Globus pallidus (tissue), 1 donor: ENCODE measurements at regions not wholly inside any gene's neighbourhood (a gene's known extent, or its start where the extent isn't known, plus 50 kb on each side); places are given as distances from the start of the nearest gene placed in this dataset.
"Not testable (repeated sequence)": the region's sequence is repeated elsewhere in the genome, so short reads cannot be mapped to it uniquely, and the experiment has no call there.

Source experiments
- DNase-seq: peaks from one replicate; pipeline ENCODE4 v3.0.0-alpha.2; 2015; ENCODE audit warnings: low spot score

- DNase-seq, result peak; percentile 4
Measured at GRCh38 chr10:33476757-33477273, 142.3 kb upstream of the NRP1 start.

DNA sequence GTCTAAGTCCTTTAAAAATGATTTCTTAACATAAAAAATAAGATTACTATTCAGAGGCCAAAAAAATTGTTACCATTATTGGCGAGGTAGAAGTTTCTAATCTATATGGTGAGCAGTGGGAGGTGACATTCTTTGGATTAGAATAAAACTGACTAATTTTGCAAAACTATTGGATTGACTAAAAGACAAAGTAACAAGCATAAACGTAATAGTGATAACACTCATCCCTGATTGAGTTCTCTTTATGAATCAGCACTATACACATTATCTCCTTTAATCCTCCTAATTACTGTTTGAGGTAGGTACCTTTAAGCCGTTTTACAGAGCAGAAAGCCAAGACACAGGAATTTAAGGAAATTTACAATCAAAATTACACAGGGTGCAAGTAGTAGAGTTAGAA is 139.2 kb upstream of the NRP1 start:
- DNase-seq, result no peak

GRCh38 chr10:33468006-33468405 is 133.5 kb upstream of the NRP1 start:
- not testable (repeated sequence) for DNase-seq

DNA sequence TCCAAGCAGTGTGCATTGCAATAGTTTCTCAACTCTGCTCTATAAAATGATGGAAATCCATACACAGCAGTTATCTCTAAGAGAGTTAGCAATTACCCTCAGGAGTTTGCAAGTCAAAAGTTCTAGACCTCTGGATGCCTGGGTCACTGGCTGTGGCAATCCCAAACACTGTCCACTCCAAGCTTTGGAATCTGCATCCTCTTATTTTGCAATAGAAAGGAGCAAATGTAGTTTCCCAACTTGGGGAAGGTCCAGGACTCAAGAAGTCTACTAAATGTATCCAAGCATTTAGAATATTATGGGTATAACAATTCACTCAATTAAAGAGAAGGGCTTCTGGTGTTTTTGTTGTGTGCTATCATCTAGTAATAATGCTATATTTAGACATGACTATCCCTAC is 131.3 kb upstream of the NRP1 start:
- DNase-seq, result no peak

- DNase-seq, result no peak
Measured at GRCh38 chr10:33463011-33463410, 128.5 kb upstream of the NRP1 start.

- no peak for DNase-seq
Measured at GRCh38 chr10:33461295-33461640, 126.8 kb upstream of the NRP1 start.

DNA sequence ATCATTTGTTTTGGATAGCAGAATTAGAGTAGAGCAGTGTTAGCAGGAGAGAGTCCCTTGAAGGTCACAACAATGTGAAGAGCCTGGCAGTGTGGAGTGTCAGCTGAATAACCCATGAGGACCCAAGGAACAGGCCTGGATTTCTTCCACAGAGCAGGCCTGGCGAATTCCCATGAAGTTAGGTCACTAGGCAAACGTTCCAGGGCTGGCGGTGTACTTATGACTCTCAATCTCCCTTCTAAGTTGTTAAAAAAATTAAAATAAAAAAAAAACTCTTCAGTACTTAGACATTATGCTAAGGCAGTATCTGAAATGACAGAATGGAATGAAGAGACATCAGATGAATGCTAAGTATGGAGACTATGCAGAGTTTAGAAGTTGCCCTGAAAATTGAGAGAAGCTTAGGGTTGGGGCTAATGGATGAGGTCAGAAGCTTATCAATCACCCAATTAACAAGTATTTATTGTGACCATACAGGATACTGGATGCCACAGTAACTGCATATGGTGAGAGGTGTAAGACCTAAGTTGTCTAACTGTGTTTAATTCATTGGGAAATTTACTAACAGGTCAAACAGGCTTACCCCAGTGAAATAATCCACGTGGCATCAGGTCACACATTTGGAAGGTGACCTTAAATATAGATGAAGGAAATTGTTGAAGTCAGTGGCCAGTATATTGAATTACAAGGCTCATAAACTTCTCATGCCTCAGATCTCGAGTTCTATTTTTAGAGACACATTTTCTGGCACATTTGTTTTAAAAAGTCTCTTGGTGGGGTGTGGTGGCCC is 126.2 kb upstream of the NRP1 start:
- peak; percentile 36 for DNase-seq

- no peak for DNase-seq
Measured at GRCh38 chr10:33459602-33460001, 125.1 kb upstream of the NRP1 start.

- DNase-seq, result no peak
Measured at GRCh38 chr10:33455029-33455428, 120.6 kb upstream of the NRP1 start.

- DNase-seq, result no peak
Measured at GRCh38 chr10:33454554-33454953, 120.1 kb upstream of the NRP1 start.

- DNase-seq, result no peak
Measured at GRCh38 chr10:33453081-33454025, 118.9 kb upstream of the NRP1 start.

GRCh38 chr10:33448421-33449140 is 114.1 kb upstream of the NRP1 start:
- DNase-seq, result no peak

- no peak for DNase-seq
Measured at GRCh38 chr10:33441561-33441960, 107.1 kb upstream of the NRP1 start.

- peak; percentile 17 for DNase-seq
Measured at GRCh38 chr10:33434933-33435332, 100.5 kb upstream of the NRP1 start.

GRCh38 chr10:33428682-33429081 is 94.2 kb upstream of the NRP1 start:
- no peak for DNase-seq

- DNase-seq, result no peak
Measured at GRCh38 chr10:33423154-33423529, 88.7 kb upstream of the NRP1 start.

- DNase-seq, result no peak
Measured at GRCh38 chr10:33422471-33423153, 88.1 kb upstream of the NRP1 start.

GRCh38 chr10:33421789-33422462 is 87.5 kb upstream of the NRP1 start:
- DNase-seq, result no peak

DNA sequence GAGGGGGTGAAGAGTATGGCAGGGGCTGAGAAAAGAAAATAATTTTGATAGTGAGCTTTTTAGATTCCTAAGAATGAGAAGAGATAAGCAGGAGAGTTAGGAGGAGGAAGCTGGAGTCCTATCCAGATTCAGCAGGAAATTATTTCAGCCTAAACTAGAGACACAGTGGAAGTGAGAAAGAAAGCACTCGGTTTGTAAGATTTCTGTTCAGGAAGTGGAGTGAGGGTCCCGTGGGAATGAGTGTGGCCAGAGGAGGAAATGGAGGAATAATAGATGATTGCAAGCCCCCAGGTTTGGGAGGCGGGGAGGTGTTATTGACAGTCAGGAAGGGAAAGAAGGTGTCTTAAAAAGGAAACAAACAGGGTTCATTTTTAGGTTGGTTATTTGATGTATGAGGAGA is 84.8 kb upstream of the NRP1 start:
- no peak for DNase-seq

DNA sequence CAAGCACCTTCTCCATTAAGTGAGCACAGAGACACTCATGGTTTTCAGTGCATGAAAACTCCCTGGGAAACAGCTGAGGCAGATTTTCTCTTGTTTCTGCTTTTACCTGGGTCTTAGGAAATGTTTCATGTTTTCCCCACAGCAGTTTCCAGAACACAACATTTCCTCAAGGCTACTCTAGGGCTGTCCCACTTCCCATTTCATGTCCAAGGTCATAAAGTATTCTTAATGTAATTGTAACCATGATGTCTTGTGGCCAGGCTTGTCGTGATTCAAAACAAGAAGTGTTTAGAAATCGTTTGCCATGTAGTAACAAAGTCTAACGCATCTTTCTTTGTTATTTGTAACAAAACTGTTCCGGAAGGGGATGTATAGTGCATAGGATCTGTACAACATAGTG is 83.8 kb upstream of the NRP1 start:
- no peak for DNase-seq

- DNase-seq, result no peak
Measured at GRCh38 chr10:33416691-33417090, 82.2 kb upstream of the NRP1 start.
